H9 (cell line): ENCODE measurements at regions not wholly inside any gene's neighbourhood (a gene's known extent, or its start where the extent isn't known, plus 50 kb on each side); places are given as distances from the start of the nearest gene placed in this dataset.

ENCODE experiments used
- DNase-seq: peaks from one replicate; pipeline ENCODE4 v3.0.0-alpha.2; 2017
- H2AFZ ChIP-seq: one replicate; pipeline ENCODE4 v1.6.1; 2013; ENCODE audit warnings: mild to moderate bottlenecking, low read length, control low read depth, moderate library complexity
- H2AK5ac ChIP-seq: 2 replicates; pipeline ENCODE4 v1.6.1; 2013; ENCODE audit warnings: low read length, control low read depth, mixed read lengths; ENCODE audit not compliant: insufficient read length
- H2BK120ac ChIP-seq: one replicate; pipeline ENCODE4 v1.6.1; 2013; ENCODE audit warnings: low read depth, mild to moderate bottlenecking, low read length, control low read depth, inconsistent platforms; ENCODE audit not compliant: poor library complexity, severe bottlenecking
- H2BK12ac ChIP-seq: 2 replicates; pipeline ENCODE4 v1.6.1; 2013; ENCODE audit warnings: low read length, control low read depth, mixed read lengths, low read depth; ENCODE audit not compliant: insufficient read length
- H2BK15ac ChIP-seq: 2 replicates; pipeline ENCODE4 v1.6.1; 2013; ENCODE audit warnings: low read depth, low read length, control low read depth
- H2BK20ac ChIP-seq: one replicate; pipeline ENCODE4 v1.6.1; 2013; ENCODE audit warnings: low read depth, mild to moderate bottlenecking, low read length, control low read depth, inconsistent platforms; ENCODE audit not compliant: poor library complexity, severe bottlenecking
- H2BK5ac ChIP-seq: 2 replicates; pipeline ENCODE4 v1.6.1; 2013; ENCODE audit warnings: low read length, control low read depth, mixed read lengths; ENCODE audit not compliant: insufficient read length
- H3K14ac ChIP-seq: 2 replicates; pipeline ENCODE4 v1.6.1; 2013; ENCODE audit warnings: low read length, control low read depth; ENCODE audit not compliant: insufficient read depth
- H3K18ac ChIP-seq: 2 replicates; pipeline ENCODE4 v1.6.1; 2013; ENCODE audit warnings: low read depth, mild to moderate bottlenecking, mixed read lengths, low read length, control low read depth; ENCODE audit not compliant: insufficient read length
- H3K23ac ChIP-seq: 2 replicates; pipeline ENCODE4 v1.6.1; 2013; ENCODE audit warnings: low read length, control low read depth, mixed read lengths, low read depth; ENCODE audit not compliant: insufficient read length
- H3K23me2 ChIP-seq: 2 replicates; pipeline ENCODE4 v1.6.1; 2013; ENCODE audit warnings: low read depth, mild to moderate bottlenecking, mixed read lengths, low read length, control low read depth; ENCODE audit not compliant: insufficient read length, poor library complexity, severe bottlenecking
- H3K27ac ChIP-seq: 2 replicates; pipeline ENCODE4 v1.5.1; 2013; ENCODE audit warnings: low read length, control low read depth, mixed read lengths, low read depth; ENCODE audit not compliant: insufficient read length
- H3K27me3 ChIP-seq: 2 replicates; pipeline ENCODE4 v1.6.1; 2013; ENCODE audit warnings: low read length, control low read depth, inconsistent platforms; ENCODE audit not compliant: insufficient read depth
- H3K4ac ChIP-seq: 2 replicates; pipeline ENCODE4 v1.6.1; 2013; ENCODE audit warnings: low read depth, mild to moderate bottlenecking, control low read depth, inconsistent platforms, low read length, moderate library complexity
- H3K4me1 ChIP-seq: 2 replicates; pipeline ENCODE4 v1.6.1; 2013; ENCODE audit warnings: low read length, control low read depth, inconsistent platforms; ENCODE audit not compliant: insufficient read depth
- H3K4me2 ChIP-seq: 2 replicates; pipeline ENCODE4 v1.6.1; 2013; ENCODE audit warnings: low read length, control low read depth, mixed read lengths; ENCODE audit not compliant: insufficient read length, insufficient read depth
- H3K56ac ChIP-seq: 2 replicates; pipeline ENCODE4 v1.6.1; 2013; ENCODE audit warnings: low read depth, mild to moderate bottlenecking, mixed read lengths, low read length, control low read depth; ENCODE audit not compliant: insufficient read length
- H3K79me1 ChIP-seq: 2 replicates; pipeline ENCODE4 v1.6.1; 2013; ENCODE audit warnings: low read depth, mild to moderate bottlenecking, moderate library complexity, low read length, control low read depth, inconsistent platforms; ENCODE audit not compliant: insufficient read depth, poor library complexity, severe bottlenecking
- H3K79me2 ChIP-seq: 2 replicates; pipeline ENCODE4 v1.6.1; 2013; ENCODE audit warnings: low read length, control low read depth, inconsistent platforms; ENCODE audit not compliant: insufficient read depth
- H3K9ac ChIP-seq: 2 replicates; pipeline ENCODE4 v1.6.1; 2013; ENCODE audit warnings: low read length, control low read depth, mixed read lengths; ENCODE audit not compliant: insufficient read length; ENCODE audit errors: extremely low read depth
- H3K9me3 ChIP-seq: one replicate; pipeline ENCODE4 v1.6.1; 2013; ENCODE audit warnings: low read depth, low read length, inconsistent platforms; ENCODE audit not compliant: control insufficient read depth
- H3T11ph ChIP-seq: one replicate; pipeline ENCODE4 v1.6.1; 2013; ENCODE audit warnings: mild to moderate bottlenecking, low read length, control low read depth, inconsistent platforms
- H4K20me1 ChIP-seq: one replicate; pipeline ENCODE4 v1.6.1; 2013; ENCODE audit not compliant: control insufficient read depth, insufficient read length, insufficient read depth
- H4K5ac ChIP-seq: 2 replicates; pipeline ENCODE4 v1.6.1; 2013; ENCODE audit warnings: low read depth, mild to moderate bottlenecking, mixed read lengths, low read length, control low read depth; ENCODE audit not compliant: insufficient read length
- H4K8ac ChIP-seq: replicated peaks from 2 replicates; pipeline ENCODE4 v1.6.1; 2013; ENCODE audit warnings: low read length, control low read depth, mixed read lengths, low read depth; ENCODE audit not compliant: insufficient read length
- H4K91ac ChIP-seq: 2 replicates; pipeline ENCODE4 v1.6.1; 2013; ENCODE audit warnings: low read depth, mild to moderate bottlenecking, moderate library complexity, mixed read lengths, low read length, control low read depth; ENCODE audit not compliant: insufficient read length
- H3K27ac Mint-ChIP-seq, 3 experiments: 2 replicates in 2 of 3; 3 replicates in 1 of 3; pipeline ENCODE4 v1.8.0; 2020 to 2021; ENCODE audit warnings: mixed read lengths in 3 of 3, mild to moderate bottlenecking in 1 of 3, moderate library complexity in 1 of 3
- H3K27me3 Mint-ChIP-seq: 2 replicates; pipeline ENCODE4 v1.8.0; 2021; ENCODE audit warnings: low read depth, mild to moderate bottlenecking, moderate library complexity, mixed read lengths
- H3K36me3 Mint-ChIP-seq, 3 experiments: 2 replicates in 2 of 3; 3 replicates in 1 of 3; pipeline ENCODE4 v1.8.0; 2020 to 2021; ENCODE audit warnings: low read depth in 3 of 3, mixed read lengths in 3 of 3; ENCODE audit not compliant: insufficient read depth in 1 of 3
- H3K4me1 Mint-ChIP-seq, 2 experiments: 2 replicates each; pipeline ENCODE4 v1.8.0; 2020; ENCODE audit warnings: mixed read lengths in 2 of 2
- H3K4me3 Mint-ChIP-seq, 2 experiments: 2 replicates in 1 of 2; 3 replicates in 1 of 2; pipeline ENCODE4 v1.8.0; 2020 to 2021; ENCODE audit warnings: mild to moderate bottlenecking in 2 of 2, mixed read lengths in 2 of 2, moderate library complexity in 1 of 2
- H3K9me3 Mint-ChIP-seq, 2 experiments: 2 replicates in 1 of 2; 3 replicates in 1 of 2; pipeline ENCODE4 v1.8.0; 2020; ENCODE audit warnings: mild to moderate bottlenecking in 2 of 2, mixed read lengths in 2 of 2, moderate library complexity in 1 of 2
- WGBS: extraction: QIAGEN DNeasy Blood & Tissue Kit; methylation state at CpG from one replicate; pipeline ENCODE4 v1.1.7; 2013; ENCODE audit warnings: missing lambda C conversion rate, low lambda C conversion rate, mixed read lengths; ENCODE audit not compliant: insufficient read length; ENCODE audit errors: extremely low coverage; 5-methylcytosine and 5-hydroxymethylcytosine counted together
- TF ChIP-seq, protein P1 (sequence below): fragments of 200-600 bp; sonication (generic); conservative IDR thresholded peaks from 3 replicates; pipeline ENCODE4 v1.8.0; 2021; ENCODE audit warnings: antibody characterized with exemption, mild to moderate bottlenecking

GRCh38 chr7:25864943-25865751 is 286.9 kb upstream of the NFE2L3 start:
- Histone ChIP-seq H3K4me1 (0 out of 2 replicates have a peak, but pooled peaks cover 2% of the 10 kb centered on the region), H2BK120ac (no peak overlapping the region), H3K9ac (no peak overlapping the region), H3K27me3 (peaks cover 16% of the 10 kb centered on the region; the same call in 1 of the 2 replicates), H3K4ac (no peak overlapping the region), H2BK15ac (no peak overlapping the region), H3K23me2 (no peaks in the 10 kb centered on the region), H2BK20ac (no peak overlapping the region), H3K9me3 (no peaks in the 10 kb centered on the region), H3K27ac (no peak overlapping the region), H3K18ac (no peak overlapping the region), H3K4me2 (no peak overlapping the region), H3K56ac (no peak overlapping the region), H4K5ac (no peak overlapping the region), H2BK12ac (no peak overlapping the region), H3K14ac (no peak overlapping the region), H3T11ph (no peak overlapping the region), H3K79me1 (no peaks in the 10 kb centered on the region), H4K8ac (no peak overlapping the region), H2BK5ac (no peak overlapping the region), H3K23ac (no peak overlapping the region), H3K79me2 (no peaks in the 10 kb centered on the region), H4K20me1 (no peaks in the 10 kb centered on the region), H2AK5ac (no peak overlapping the region), H2AFZ (no peak overlapping the region), H4K91ac (no peak overlapping the region)
- no peak overlapping the region for H3K27ac Mint-ChIP-seq
- H3K4me1 Mint-ChIP-seq, result peaks cover 20 to 33% of the 10 kb centered on the region in 2 experiments
- peaks cover 65% of the 10 kb centered on the region for H3K27me3 Mint-ChIP-seq
- no CpG with 5 or more reads among the region's 3 CpGs for WGBS
- DNase-seq, result no peak
- H3K36me3 Mint-ChIP-seq, result no peaks in the 10 kb centered on the region
- no peak overlapping the region for H3K4me3 Mint-ChIP-seq
- H3K9me3 Mint-ChIP-seq, result peaks cover 0 to under 1% of the 10 kb centered on the region in 2 experiments; a peak in 1 of 5 replicates
- TF ChIP-seq, protein P1, sequence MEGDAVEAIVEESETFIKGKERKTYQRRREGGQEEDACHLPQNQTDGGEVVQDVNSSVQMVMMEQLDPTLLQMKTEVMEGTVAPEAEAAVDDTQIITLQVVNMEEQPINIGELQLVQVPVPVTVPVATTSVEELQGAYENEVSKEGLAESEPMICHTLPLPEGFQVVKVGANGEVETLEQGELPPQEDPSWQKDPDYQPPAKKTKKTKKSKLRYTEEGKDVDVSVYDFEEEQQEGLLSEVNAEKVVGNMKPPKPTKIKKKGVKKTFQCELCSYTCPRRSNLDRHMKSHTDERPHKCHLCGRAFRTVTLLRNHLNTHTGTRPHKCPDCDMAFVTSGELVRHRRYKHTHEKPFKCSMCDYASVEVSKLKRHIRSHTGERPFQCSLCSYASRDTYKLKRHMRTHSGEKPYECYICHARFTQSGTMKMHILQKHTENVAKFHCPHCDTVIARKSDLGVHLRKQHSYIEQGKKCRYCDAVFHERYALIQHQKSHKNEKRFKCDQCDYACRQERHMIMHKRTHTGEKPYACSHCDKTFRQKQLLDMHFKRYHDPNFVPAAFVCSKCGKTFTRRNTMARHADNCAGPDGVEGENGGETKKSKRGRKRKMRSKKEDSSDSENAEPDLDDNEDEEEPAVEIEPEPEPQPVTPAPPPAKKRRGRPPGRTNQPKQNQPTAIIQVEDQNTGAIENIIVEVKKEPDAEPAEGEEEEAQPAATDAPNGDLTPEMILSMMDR, result no peak
